Endothelial cell (in vitro differentiated cells): ENCODE measurements at regions not wholly inside any gene's neighbourhood (a gene's known extent, or its start where the extent isn't known, plus 50 kb on each side); places are given as distances from the start of the nearest gene placed in this dataset.

Experiments used
- DNase-seq: peaks from one replicate; pipeline ENCODE4 v3.0.0; 2021; ENCODE audit warnings: low spot score
- H3K27ac Mint-ChIP-seq: one replicate; pipeline ENCODE4 v1.8.0; 2021; ENCODE audit warnings: mixed read lengths, inconsistent platforms; ENCODE audit not compliant: unreplicated experiment
- H3K27me3 Mint-ChIP-seq: one replicate; pipeline ENCODE4 v1.8.0; 2021; ENCODE audit warnings: mild to moderate bottlenecking, moderate library complexity, mixed read lengths, inconsistent platforms; ENCODE audit not compliant: unreplicated experiment
- H3K36me3 Mint-ChIP-seq: one replicate; pipeline ENCODE4 v1.8.0; 2021; ENCODE audit warnings: mild to moderate bottlenecking, low read depth, mixed read lengths, inconsistent platforms; ENCODE audit not compliant: unreplicated experiment
- H3K4me1 Mint-ChIP-seq: one replicate; pipeline ENCODE4 v1.8.0; 2021; ENCODE audit warnings: mild to moderate bottlenecking, mixed read lengths, inconsistent platforms; ENCODE audit not compliant: unreplicated experiment
- H3K4me3 Mint-ChIP-seq: one replicate; pipeline ENCODE4 v1.8.0; 2021; ENCODE audit warnings: mild to moderate bottlenecking, mixed read lengths, inconsistent platforms; ENCODE audit not compliant: unreplicated experiment
- H3K9me3 Mint-ChIP-seq: one replicate; pipeline ENCODE4 v1.8.0; 2021; ENCODE audit warnings: mixed read lengths, inconsistent platforms; ENCODE audit not compliant: unreplicated experiment
- CTCF ChIP-seq: fragments of 200-600 bp; sonication (generic); IDR thresholded peaks from one replicate; pipeline ENCODE4 v1.5.0; 2021; ENCODE audit warnings: antibody characterized with exemption; ENCODE audit not compliant: unreplicated experiment

GRCh38 chr7:135857519-135858274, 109.1 kb upstream of the FAM180A start:
- Mint-ChIP-seq H3K27ac (no peak overlapping the region), H3K4me3 (no peak overlapping the region), H3K27me3 (peaks cover 3% of the 10 kb centered on the region), H3K36me3 (no peaks in the 10 kb centered on the region), H3K9me3 (peaks cover 5% of the 10 kb centered on the region), H3K4me1 (peaks cover 5% of the 10 kb centered on the region)
- no peak for DNase-seq
- TF ChIP-seq CTCF, result no peak

- DNase-seq, result no peak
- Mint-ChIP-seq H3K36me3 (no peaks in the 10 kb centered on the region), H3K4me3 (no peak overlapping the region), H3K9me3 (peaks cover 5% of the 10 kb centered on the region), H3K27ac (no peak overlapping the region), H3K27me3 (peaks cover 3% of the 10 kb centered on the region), H3K4me1 (peaks cover 5% of the 10 kb centered on the region)
- no peak for TF ChIP-seq CTCF
Observed at GRCh38 chr7:135856356-135857144, 107.9 kb upstream of the FAM180A start.

- no peak for TF ChIP-seq CTCF
- H3K27me3 Mint-ChIP-seq, result peaks cover 3% of the 10 kb centered on the region
- H3K4me3 Mint-ChIP-seq, result no peak overlapping the region
- H3K36me3 Mint-ChIP-seq, result no peaks in the 10 kb centered on the region
- H3K27ac Mint-ChIP-seq, result no peak overlapping the region
- peaks cover 3% of the 10 kb centered on the region for H3K9me3 Mint-ChIP-seq
- DNase-seq, result no peak
- peaks cover 5% of the 10 kb centered on the region for H3K4me1 Mint-ChIP-seq
Observed at GRCh38 chr7:135855846-135856245, 107.2 kb upstream of the FAM180A start.

- Mint-ChIP-seq H3K27ac (no peak overlapping the region), H3K4me1 (peaks cover 5% of the 10 kb centered on the region), H3K27me3 (peaks cover 3% of the 10 kb centered on the region), H3K4me3 (no peak overlapping the region), H3K9me3 (no peaks in the 10 kb centered on the region), H3K36me3 (no peaks in the 10 kb centered on the region)
- DNase-seq, result no peak
- TF ChIP-seq CTCF, result no peak
Observed at GRCh38 chr7:135853499-135853898, 104.9 kb upstream of the FAM180A start.

- DNase-seq, result no peak
- H3K36me3 Mint-ChIP-seq, result no peaks in the 10 kb centered on the region
- TF ChIP-seq CTCF, result no peak
- H3K27ac Mint-ChIP-seq, result no peak overlapping the region
- peaks cover 5% of the 10 kb centered on the region for H3K4me1 Mint-ChIP-seq
- no peak overlapping the region for H3K4me3 Mint-ChIP-seq
- peaks cover 3% of the 10 kb centered on the region for H3K27me3 Mint-ChIP-seq
- no peaks in the 10 kb centered on the region for H3K9me3 Mint-ChIP-seq
Observed at GRCh38 chr7:135853008-135853407, 104.4 kb upstream of the FAM180A start.
